ENCODE measurements at regions not wholly inside any gene's neighbourhood (a gene's known extent, or its start where the extent isn't known, plus 50 kb on each side); places are given as distances from the start of the nearest gene placed in this dataset.

- no peak for TF ChIP-seq CTCF (IDR thresholded peaks at IDR 0.05)
- TF ChIP-seq POLR2AphosphoS5 (IDR thresholded peaks at IDR 0.05) = no peak
- TF ChIP-seq POLR2A (IDR thresholded peaks at IDR 0.05) = no peak
Observed at GRCh38 chr6:1542335-1542734, 67.4 kb upstream of the FOXC1 start.

Data from upper lobe of left lung (tissue), 4 donors.